ENCODE measurements at regions not wholly inside any gene's neighbourhood (a gene's known extent, or its start where the extent isn't known, plus 50 kb on each side); places are given as distances from the start of the nearest gene placed in this dataset.

GRCh38 chr6:92586236-92586977 lies 833.0 kb downstream of the EPHA7 start (continued):
- TF ChIP-seq CHD7 (IDR thresholded peaks at IDR 0.05; ENCODE audit: insufficient replicate concordance, low read length) = no peak
- TF ChIP-seq CBX8 (IDR thresholded peaks at IDR 0.05; ENCODE audit: borderline replicate concordance, low read depth, low read length) = no peak
- TF ChIP-seq USF2 (IDR thresholded peaks at IDR 0.05; ENCODE audit: low read length) = no peak
- TF ChIP-seq MAFK (IDR thresholded peaks at IDR 0.05; ENCODE audit: low read depth, low read length) = no peak
- TF ChIP-seq ATF2 (IDR thresholded peaks at IDR 0.05; ENCODE audit: low read length) = no peak

Data from H1 (cell line).